LNCAP (cell line): ENCODE measurements at regions not wholly inside any gene's neighbourhood (a gene's known extent, or its start where the extent isn't known, plus 50 kb on each side); places are given as distances from the start of the nearest gene placed in this dataset.

Experiments
- TF ChIP-seq, protein P1 (sequence below): fragments of 450-650 bp; IDR thresholded peaks from 2 replicates; pipeline ENCODE4 v1.5.1; 2017; ENCODE audit warnings: mild to moderate bottlenecking

DNA sequence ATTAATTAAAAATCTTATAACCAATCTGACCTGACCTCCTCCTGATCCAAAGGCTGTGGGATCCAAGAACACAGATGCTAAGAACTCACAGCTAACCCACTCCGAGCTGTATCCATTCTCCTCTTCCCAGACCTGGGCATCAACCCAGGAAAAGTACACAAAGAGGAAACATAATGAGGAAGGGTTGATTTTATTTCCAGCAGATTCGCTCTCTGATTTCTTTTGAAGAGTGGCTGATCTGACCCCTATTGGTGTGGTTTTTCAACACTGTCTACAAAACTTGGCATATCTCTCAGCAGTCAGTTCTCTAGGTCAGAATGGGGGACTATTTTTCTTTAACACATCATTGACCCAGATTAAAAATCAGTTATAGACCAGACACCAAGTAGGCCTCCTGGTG lies 201.9 kb upstream of the UBASH3B start:
- TF ChIP-seq, protein P1, sequence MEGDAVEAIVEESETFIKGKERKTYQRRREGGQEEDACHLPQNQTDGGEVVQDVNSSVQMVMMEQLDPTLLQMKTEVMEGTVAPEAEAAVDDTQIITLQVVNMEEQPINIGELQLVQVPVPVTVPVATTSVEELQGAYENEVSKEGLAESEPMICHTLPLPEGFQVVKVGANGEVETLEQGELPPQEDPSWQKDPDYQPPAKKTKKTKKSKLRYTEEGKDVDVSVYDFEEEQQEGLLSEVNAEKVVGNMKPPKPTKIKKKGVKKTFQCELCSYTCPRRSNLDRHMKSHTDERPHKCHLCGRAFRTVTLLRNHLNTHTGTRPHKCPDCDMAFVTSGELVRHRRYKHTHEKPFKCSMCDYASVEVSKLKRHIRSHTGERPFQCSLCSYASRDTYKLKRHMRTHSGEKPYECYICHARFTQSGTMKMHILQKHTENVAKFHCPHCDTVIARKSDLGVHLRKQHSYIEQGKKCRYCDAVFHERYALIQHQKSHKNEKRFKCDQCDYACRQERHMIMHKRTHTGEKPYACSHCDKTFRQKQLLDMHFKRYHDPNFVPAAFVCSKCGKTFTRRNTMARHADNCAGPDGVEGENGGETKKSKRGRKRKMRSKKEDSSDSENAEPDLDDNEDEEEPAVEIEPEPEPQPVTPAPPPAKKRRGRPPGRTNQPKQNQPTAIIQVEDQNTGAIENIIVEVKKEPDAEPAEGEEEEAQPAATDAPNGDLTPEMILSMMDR: no peak

DNA sequence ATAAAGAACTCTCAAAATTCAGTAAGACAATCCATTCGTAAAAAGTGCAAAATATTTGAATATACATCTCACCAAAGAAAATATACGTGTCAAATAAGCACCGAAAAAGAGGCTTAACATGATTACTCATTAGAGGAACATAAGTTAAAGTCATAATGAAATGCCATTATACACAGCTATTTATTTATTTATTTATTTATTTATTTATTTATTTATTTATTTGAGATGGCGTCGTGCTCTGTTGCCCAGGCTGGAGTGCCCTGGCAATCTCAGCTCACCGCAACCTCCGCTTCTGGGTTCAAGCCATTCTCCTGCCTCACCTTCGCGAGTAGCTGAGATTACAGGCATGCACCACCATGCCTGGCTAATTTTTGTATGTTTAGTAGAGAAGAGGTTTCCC lies 203.6 kb upstream of the UBASH3B start:
- TF ChIP-seq, protein P1: no peak

DNA sequence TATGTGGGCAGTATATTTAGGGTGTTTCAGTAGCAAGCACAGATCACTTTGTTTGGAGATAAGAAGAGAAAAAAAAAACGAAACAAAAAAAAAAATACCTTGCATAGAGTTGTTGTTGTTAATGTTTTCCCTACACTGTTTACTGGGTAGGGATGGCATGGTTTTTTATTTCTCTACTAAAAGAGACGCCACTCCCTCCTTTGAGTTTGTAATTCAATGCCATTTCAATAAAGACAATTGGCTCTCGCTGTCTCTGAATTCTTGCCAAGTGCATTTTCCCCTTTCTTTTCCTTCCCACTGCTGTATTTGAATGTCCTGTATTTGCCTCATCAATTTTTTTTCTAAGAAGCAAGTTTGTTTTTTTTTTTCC lies 213.9 kb upstream of the UBASH3B start:
- TF ChIP-seq, protein P1: no peak

DNA sequence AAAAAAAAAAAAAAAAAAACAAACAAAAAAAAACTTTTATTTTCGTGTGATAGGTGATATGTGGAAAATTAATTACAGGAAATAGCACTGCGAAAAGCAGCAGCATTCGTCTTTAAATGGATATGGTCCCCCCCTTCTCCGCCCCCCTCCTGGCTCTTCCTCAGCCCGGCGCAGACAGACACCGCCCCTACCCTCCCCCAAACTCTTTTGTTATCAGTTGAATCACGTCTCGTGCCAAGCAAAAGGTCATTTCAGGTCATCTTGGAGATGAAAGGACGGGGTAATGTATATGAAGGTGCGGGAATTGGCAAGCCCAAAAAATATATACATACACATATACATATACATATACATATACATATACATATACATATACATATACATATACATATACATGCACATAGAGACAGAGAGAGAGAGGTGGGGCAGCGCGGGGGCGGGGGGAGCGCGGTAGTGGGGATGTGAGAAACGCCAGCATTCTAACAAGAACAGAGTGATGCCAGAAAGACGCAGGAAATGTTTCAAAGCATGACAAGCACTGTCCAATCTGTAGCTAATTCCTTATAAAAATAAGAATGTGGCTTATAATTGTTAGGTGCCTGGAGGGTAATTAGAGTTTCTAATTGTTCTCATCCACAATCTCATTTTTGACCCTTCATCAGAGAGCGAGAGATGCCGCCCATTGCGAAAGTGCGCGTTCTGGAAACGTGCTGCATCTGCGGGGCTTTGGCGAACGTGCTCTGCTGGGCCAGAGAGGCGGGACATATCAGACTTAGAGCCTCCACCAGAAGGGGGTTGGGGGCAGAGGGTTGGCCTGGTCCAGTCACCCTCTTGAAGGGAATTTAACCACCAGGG lies 214.5 kb upstream of the UBASH3B start:
- TF ChIP-seq, protein P1: no peak

DNA sequence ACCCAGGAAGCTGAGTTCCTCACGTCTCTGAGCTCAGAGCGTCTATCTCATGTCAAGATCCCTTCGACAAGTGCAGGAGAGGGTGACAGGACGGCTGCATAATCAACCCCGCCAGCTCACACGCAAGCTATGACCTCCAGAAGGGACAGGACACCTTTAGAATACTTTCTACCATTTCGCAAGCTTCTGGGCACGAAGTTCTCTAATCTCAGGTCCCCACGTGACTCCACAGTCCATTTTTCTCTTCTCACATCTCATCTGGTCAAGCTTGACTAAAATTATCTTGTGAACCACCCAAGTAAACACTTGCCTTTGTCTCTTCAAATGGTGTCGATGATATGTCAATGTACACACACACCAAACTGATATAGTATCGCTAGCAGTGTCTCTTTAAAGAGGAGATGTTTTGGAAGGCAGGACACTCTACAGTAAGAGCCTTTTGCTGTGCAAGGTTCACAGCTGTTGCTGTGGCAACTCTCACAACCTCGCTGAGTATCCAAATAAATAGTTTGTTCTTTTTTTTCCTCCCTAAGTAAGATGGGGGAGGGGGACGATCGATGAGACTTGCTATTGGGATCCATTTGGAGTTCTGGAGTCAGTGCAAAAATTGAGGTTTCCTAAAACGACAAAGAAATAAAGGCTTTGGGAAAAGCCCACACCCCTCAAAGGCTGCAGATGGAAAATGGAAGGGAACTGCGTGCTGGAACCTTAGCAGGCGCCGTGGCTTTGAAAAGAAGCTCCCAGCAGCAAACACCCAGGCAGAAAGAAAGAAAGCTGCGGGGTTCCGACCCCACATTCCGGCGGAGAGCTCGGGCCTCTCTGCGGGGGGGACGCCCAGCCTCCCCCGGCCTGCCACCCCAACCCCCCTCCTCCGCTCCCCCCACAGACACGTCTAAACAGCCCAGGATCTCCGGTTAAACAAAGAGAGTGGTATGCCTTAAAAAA lies 215.4 kb upstream of the UBASH3B start:
- TF ChIP-seq, protein P1: no peak

DNA sequence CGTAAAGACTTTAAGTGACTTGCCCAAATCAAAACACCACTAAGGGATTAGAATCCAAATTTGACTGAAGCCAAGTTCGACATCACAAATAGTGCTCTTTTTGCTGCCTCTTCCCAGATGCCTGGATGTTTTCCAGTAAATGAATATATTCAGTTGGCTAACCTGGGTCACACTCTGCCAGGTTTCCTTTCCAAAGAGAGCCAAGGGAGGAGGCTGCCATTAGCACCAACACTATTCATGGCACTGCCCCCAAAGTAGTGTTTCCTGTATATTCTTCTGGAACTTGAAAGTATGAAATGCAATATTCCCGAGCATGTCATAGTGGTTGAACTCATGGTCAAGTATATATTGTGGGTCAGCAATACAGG lies 219.3 kb upstream of the UBASH3B start:
- TF ChIP-seq, protein P1: no peak

DNA sequence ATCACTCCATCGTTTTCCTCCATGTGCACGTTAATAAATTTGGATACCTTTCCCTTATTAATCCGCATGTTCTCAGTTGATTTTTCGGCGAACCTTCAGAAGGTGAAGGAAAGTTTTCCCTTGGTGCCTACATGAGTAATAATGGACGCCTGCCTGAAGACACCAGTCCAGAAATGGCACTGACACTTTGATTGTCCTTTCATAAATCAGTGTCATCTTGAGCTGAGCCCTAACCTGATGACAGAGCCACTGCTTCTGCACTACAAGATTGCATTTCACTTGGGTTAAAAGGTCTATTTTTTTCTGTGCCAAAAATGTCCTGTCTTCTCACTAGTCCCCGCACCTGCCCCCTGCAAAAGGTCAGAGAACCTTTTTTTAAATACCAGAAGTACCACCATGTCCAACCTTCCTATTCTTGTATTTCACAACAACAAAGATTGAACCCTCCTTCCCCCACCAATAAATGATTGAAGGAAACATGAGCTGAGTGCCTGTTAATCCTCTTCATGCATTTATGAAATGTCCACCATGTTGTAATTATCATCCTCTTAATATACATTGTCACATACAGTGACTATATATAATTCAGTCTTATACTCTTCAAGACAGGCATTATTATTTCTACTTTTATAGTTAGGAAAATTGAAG lies 219.9 kb upstream of the UBASH3B start:
- TF ChIP-seq, protein P1: no peak
